ENCODE measurements at regions not wholly inside any gene's neighbourhood (a gene's known extent, or its start where the extent isn't known, plus 50 kb on each side); places are given as distances from the start of the nearest gene placed in this dataset.

DNA sequence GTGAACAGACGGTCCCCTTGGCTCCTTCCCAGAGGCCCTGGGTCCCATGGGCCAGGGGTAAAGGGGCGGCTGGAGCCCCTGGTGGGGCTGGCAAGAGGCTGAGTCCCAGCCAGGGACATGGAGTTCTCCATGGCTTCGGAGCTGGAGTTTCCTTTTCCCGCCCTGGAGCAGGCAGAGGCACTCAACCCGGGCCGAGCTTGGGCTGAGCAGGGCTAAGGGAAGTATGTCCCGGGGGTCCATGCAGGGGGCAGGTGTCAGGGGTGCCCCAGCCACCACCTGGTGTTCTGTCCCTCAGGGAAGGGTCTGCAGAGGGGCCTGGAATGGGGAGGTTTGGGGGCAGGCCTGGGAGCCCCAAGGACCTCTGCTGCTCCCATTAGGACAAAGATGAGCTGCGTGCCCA lies 54.0 kb upstream of the TPM4 start:
- TF ChIP-seq CTCF (conservative IDR thresholded peaks at IDR 0.05 in 1 of 2, IDR thresholded peaks at IDR 0.05 in 1 of 2; ENCODE audit: low read depth in 1 of 2, low read length in 2 of 2) = no peak
- no peak for TF ChIP-seq EZH2 (IDR thresholded peaks at IDR 0.05; ENCODE audit: low read length, missing control alignments)
